ENCODE measurements at regions not wholly inside any gene's neighbourhood (a gene's known extent, or its start where the extent isn't known, plus 50 kb on each side); places are given as distances from the start of the nearest gene placed in this dataset.

- intact Hi-C loops (cut with DNase I; ENCODE audit: low total_unique reads): no loop called here
- H3K4me3 ChIP-seq (ENCODE audit: low read depth, poor library complexity, severe bottlenecking): no peak overlapping the region
- no peak for DNase-seq (ENCODE audit: low spot score in 2 of 2)
- no peak for TF ChIP-seq CTCF (IDR thresholded peaks at IDR 0.05)
- no peak for TF ChIP-seq POLR2A (IDR thresholded peaks at IDR 0.05)
- WGBS, 2 donors: 94% methylated on average over 8 of the region's 8 CpGs
These were observed 933.5 kb upstream of the SOX9 start for GRCh38 chr17:71187145-71187878.

- DNase-seq (ENCODE audit: low spot score in 2 of 2): no peak
- H3K4me3 ChIP-seq (ENCODE audit: low read depth, poor library complexity, severe bottlenecking): no peak overlapping the region
- intact Hi-C loops (cut with DNase I; ENCODE audit: low total_unique reads): no loop called here
- 59 to 68% methylated on average over 2 of the region's 2 CpGs for WGBS, 2 donors
- TF ChIP-seq CTCF (IDR thresholded peaks at IDR 0.05) (no peak), POLR2A (IDR thresholded peaks at IDR 0.05) (no peak)
These were observed 931.9 kb upstream of the SOX9 start for GRCh38 chr17:71188811-71189492.

GRCh38 chr17:71189493-71189831, 931.4 kb upstream of the SOX9 start:
- no peak for TF ChIP-seq CTCF (IDR thresholded peaks at IDR 0.05)
- no peak for TF ChIP-seq POLR2A (IDR thresholded peaks at IDR 0.05)
- 87 to 91% methylated on average over 4 of the region's 4 CpGs for WGBS, 2 donors
- no peak overlapping the region for H3K4me3 ChIP-seq (ENCODE audit: low read depth, poor library complexity, severe bottlenecking)
- DNase-seq (ENCODE audit: low spot score in 2 of 2): no peak
- intact Hi-C loops (cut with DNase I; ENCODE audit: low total_unique reads): no loop called here

- no peak overlapping the region for H3K4me3 ChIP-seq (ENCODE audit: low read depth, poor library complexity, severe bottlenecking)
- intact Hi-C loops (cut with DNase I; ENCODE audit: low total_unique reads): no loop called here
- 80% methylated on average over 2 of the region's 2 CpGs for WGBS, 2 donors
- TF ChIP-seq POLR2A (IDR thresholded peaks at IDR 0.05) (no peak), CTCF (IDR thresholded peaks at IDR 0.05) (no peak)
- DNase-seq (ENCODE audit: low spot score in 2 of 2): no peak
These were observed 928.7 kb upstream of the SOX9 start for GRCh38 chr17:71192039-71192555.

- H3K4me3 ChIP-seq (ENCODE audit: low read depth, poor library complexity, severe bottlenecking): no peak overlapping the region
- TF ChIP-seq CTCF (IDR thresholded peaks at IDR 0.05) (no peak), POLR2A (IDR thresholded peaks at IDR 0.05) (no peak)
- intact Hi-C loops (cut with DNase I; ENCODE audit: low total_unique reads): no loop called here
- 84 to 91% methylated on average over 2 of the region's 2 CpGs for WGBS, 2 donors
- DNase-seq (ENCODE audit: low spot score in 2 of 2): no peak
These were observed 928.0 kb upstream of the SOX9 start for GRCh38 chr17:71192848-71193247.
